ENCODE measurements at regions not wholly inside any gene's neighbourhood (a gene's known extent, or its start where the extent isn't known, plus 50 kb on each side); places are given as distances from the start of the nearest gene placed in this dataset.

- no peak for TF ChIP-seq POLR2AphosphoS5 (IDR thresholded peaks at IDR 0.05; ENCODE audit: low read depth, low read length)
- TF ChIP-seq TAF1 (IDR thresholded peaks at IDR 0.05; ENCODE audit: borderline replicate concordance, insufficient read depth, low read length) = no peak
- TF ChIP-seq, protein P1, sequence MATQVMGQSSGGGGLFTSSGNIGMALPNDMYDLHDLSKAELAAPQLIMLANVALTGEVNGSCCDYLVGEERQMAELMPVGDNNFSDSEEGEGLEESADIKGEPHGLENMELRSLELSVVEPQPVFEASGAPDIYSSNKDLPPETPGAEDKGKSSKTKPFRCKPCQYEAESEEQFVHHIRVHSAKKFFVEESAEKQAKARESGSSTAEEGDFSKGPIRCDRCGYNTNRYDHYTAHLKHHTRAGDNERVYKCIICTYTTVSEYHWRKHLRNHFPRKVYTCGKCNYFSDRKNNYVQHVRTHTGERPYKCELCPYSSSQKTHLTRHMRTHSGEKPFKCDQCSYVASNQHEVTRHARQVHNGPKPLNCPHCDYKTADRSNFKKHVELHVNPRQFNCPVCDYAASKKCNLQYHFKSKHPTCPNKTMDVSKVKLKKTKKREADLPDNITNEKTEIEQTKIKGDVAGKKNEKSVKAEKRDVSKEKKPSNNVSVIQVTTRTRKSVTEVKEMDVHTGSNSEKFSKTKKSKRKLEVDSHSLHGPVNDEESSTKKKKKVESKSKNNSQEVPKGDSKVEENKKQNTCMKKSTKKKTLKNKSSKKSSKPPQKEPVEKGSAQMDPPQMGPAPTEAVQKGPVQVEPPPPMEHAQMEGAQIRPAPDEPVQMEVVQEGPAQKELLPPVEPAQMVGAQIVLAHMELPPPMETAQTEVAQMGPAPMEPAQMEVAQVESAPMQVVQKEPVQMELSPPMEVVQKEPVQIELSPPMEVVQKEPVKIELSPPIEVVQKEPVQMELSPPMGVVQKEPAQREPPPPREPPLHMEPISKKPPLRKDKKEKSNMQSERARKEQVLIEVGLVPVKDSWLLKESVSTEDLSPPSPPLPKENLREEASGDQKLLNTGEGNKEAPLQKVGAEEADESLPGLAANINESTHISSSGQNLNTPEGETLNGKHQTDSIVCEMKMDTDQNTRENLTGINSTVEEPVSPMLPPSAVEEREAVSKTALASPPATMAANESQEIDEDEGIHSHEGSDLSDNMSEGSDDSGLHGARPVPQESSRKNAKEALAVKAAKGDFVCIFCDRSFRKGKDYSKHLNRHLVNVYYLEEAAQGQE (IDR thresholded peaks at IDR 0.05; ENCODE audit: insufficient read depth in 1 of 2, low read depth in 2 of 2, low read length in 2 of 2) = no peak
- TF ChIP-seq SIN3A (IDR thresholded peaks at IDR 0.05; ENCODE audit: borderline replicate concordance, insufficient read depth, low read length) = no peak
Measured at GRCh38 chr3:171944118-171945016, 95.0 kb upstream of the FNDC3B start.

All from PFSK-1 (cell line).